Coronary artery (tissue), 2 donors: ENCODE measurements at regions not wholly inside any gene's neighbourhood (a gene's known extent, or its start where the extent isn't known, plus 50 kb on each side); places are given as distances from the start of the nearest gene placed in this dataset.
A peak's percentile ranks its signal among the peaks of the same experiment; 100 is the strongest.

Experiments
- DNase-seq: peaks from one replicate; pipeline ENCODE4 v3.0.0-alpha.2; 2017; ENCODE audit warnings: low spot score
- H3K27ac ChIP-seq, 2 donors: fragments of 200-600 bp; sonication (generic); one replicate each; pipeline ENCODE4 v1.5.1; 2016 to 2019
- H3K4me3 ChIP-seq: fragments of 200-600 bp; sonication (generic); 2 replicates; pipeline ENCODE4 v1.5.1; 2016; ENCODE audit warnings: mild to moderate bottlenecking, moderate library complexity
- TF ChIP-seq, protein P1 (sequence below): fragments of 200-600 bp; sonication (generic); IDR thresholded peaks from one replicate; pipeline ENCODE4 v1.5.1; 2019; ENCODE audit warnings: antibody characterized with exemption

DNA sequence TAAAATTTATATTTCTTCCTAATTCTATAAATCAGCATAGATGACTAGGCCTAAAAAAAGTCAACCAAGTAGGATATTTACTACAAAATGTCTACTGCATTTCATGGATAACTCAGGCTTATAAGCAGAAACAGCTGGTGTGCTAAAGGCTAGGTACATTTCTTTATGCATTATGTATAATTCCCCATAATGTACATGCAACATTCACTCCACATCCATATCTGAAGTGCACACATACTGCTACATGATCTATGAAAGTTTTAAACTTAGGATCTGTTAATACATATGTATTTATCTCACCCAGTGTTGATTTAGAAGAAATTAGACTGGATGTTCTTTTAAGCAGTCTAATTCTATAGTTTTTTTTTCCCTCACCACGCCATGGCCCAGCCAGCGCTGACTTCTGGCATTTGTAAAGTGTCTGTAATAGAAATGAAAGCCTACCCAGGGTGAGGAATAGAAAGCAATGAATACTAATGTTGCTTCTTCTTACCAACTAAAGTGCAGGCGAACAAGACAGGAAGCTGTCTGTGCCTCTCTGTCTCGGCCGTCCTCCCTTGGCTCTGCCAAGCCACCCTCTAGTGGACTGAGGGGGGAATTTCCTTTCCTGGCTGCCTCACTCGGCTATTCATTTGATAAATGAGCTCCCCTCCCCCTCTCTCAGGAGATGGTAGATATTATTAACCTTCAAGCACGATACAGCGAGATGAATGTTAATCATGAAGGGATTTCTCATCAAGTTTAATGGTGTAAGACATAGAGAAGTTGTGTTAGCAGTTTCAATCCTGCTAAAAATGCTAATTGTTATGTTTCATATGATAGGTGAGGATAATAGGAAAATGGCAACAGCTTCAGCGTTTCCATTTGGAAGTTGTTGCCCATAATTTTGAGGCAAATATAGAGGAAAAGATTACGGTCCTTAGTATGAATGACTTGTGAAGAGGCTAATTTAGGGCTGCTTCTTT lies 384.5 kb downstream of the MTX2 start:
- no peak for DNase-seq
- no peak overlapping the region for H3K4me3 ChIP-seq
- no peak overlapping the region for H3K27ac ChIP-seq
- TF ChIP-seq, protein P1, sequence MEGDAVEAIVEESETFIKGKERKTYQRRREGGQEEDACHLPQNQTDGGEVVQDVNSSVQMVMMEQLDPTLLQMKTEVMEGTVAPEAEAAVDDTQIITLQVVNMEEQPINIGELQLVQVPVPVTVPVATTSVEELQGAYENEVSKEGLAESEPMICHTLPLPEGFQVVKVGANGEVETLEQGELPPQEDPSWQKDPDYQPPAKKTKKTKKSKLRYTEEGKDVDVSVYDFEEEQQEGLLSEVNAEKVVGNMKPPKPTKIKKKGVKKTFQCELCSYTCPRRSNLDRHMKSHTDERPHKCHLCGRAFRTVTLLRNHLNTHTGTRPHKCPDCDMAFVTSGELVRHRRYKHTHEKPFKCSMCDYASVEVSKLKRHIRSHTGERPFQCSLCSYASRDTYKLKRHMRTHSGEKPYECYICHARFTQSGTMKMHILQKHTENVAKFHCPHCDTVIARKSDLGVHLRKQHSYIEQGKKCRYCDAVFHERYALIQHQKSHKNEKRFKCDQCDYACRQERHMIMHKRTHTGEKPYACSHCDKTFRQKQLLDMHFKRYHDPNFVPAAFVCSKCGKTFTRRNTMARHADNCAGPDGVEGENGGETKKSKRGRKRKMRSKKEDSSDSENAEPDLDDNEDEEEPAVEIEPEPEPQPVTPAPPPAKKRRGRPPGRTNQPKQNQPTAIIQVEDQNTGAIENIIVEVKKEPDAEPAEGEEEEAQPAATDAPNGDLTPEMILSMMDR: peak; percentile 48

GRCh38 chr2:176656038-176656775 lies 387.0 kb downstream of the MTX2 start:
- Histone ChIP-seq H3K4me3 (no peak overlapping the region), H3K27ac (no peak overlapping the region)
- DNase-seq: no peak
- TF ChIP-seq, protein P1: no peak

GRCh38 chr2:176656776-176657140 lies 387.5 kb downstream of the MTX2 start:
- Histone ChIP-seq H3K27ac (no peak overlapping the region), H3K4me3 (no peak overlapping the region)
- no peak for DNase-seq
- TF ChIP-seq, protein P1: no peak

GRCh38 chr2:176657393-176657792 lies 388.2 kb downstream of the MTX2 start:
- no peak for DNase-seq
- TF ChIP-seq, protein P1: no peak
- H3K4me3 ChIP-seq: no peak overlapping the region
- no peak overlapping the region for H3K27ac ChIP-seq

- no peak for DNase-seq
- no peak overlapping the region for H3K27ac ChIP-seq
- TF ChIP-seq, protein P1: no peak
- H3K4me3 ChIP-seq: no peak overlapping the region
Observed at GRCh38 chr2:176658708-176659107, 389.5 kb downstream of the MTX2 start.

GRCh38 chr2:176662753-176663152 lies 393.5 kb downstream of the MTX2 start:
- DNase-seq: no peak
- TF ChIP-seq, protein P1: no peak

More at GRCh38 chr2:176662753-176663152, 393.5 kb downstream of the MTX2 start:
- no peak overlapping the region for H3K27ac ChIP-seq
- H3K4me3 ChIP-seq: no peak overlapping the region
